ENCODE measurements at regions not wholly inside any gene's neighbourhood (a gene's known extent, or its start where the extent isn't known, plus 50 kb on each side); places are given as distances from the start of the nearest gene placed in this dataset.

DNA sequence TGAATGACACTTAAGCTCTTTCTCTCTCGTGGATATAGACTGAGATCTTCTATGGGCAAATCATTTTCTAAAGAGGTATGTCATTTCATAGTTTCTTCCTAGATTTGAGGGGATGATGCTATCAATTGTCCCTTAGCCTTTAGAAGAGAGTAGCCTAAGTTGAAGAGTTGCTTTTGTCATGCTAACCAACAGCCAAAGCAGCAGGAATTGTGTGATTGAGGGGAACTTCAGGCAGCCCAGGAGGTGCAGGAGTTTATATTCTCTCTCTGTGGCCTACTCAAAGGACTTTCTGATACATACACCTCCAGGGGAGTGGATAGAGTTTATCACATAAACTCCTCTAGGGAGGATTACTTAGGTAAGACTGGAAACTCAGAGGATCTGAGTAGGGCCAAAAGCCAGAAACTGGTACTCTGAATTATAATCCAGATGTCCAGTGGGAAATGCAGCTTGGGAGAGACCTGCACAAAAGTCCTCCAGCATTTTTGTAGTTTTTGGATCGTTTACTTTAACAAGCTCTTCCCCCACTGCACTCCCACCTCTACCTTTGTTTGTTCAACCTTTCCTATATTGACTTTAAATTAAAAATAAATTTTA lies 150.7 kb upstream of the CCDC68 start (continued):
- TF ChIP-seq, protein P1, sequence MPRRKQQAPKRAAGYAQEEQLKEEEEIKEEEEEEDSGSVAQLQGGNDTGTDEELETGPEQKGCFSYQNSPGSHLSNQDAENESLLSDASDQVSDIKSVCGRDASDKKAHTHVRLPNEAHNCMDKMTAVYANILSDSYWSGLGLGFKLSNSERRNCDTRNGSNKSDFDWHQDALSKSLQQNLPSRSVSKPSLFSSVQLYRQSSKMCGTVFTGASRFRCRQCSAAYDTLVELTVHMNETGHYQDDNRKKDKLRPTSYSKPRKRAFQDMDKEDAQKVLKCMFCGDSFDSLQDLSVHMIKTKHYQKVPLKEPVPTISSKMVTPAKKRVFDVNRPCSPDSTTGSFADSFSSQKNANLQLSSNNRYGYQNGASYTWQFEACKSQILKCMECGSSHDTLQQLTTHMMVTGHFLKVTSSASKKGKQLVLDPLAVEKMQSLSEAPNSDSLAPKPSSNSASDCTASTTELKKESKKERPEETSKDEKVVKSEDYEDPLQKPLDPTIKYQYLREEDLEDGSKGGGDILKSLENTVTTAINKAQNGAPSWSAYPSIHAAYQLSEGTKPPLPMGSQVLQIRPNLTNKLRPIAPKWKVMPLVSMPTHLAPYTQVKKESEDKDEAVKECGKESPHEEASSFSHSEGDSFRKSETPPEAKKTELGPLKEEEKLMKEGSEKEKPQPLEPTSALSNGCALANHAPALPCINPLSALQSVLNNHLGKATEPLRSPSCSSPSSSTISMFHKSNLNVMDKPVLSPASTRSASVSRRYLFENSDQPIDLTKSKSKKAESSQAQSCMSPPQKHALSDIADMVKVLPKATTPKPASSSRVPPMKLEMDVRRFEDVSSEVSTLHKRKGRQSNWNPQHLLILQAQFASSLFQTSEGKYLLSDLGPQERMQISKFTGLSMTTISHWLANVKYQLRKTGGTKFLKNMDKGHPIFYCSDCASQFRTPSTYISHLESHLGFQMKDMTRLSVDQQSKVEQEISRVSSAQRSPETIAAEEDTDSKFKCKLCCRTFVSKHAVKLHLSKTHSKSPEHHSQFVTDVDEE (CRISPR knock-in tag; IDR thresholded peaks at IDR 0.05): no peak
- no peak for TF ChIP-seq GLIS3 (CRISPR knock-in tag; IDR thresholded peaks at IDR 0.05)
- TF ChIP-seq ZC3H10 (CRISPR knock-in tag; IDR thresholded peaks at IDR 0.05): no peak
- TF ChIP-seq ARNTL (CRISPR knock-in tag; IDR thresholded peaks at IDR 0.05; ENCODE audit: borderline replicate concordance, low read depth): no peak

DNA sequence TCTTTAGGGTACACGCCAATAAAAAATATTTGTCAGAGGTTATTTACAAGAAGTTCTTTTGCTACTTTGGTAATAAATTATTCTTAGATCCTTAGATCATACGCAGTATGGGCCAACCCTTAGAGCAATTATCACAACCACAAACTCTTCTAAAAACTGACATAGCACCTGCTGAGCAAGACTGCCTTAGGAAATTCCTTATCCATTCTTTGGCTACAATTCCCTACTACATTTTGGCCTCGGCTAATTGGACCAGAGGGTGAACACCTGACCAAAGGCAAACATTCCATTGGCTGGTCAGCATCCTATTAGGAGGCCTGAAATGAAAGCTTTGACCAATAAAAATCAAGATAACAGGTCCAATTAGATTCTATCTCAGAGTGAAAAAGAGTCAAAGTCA lies 147.6 kb upstream of the CCDC68 start:
- TF ChIP-seq POU6F1 (CRISPR knock-in tag; IDR thresholded peaks at IDR 0.05; ENCODE audit: borderline replicate concordance, low read depth) (no peak), ZC3H10 (CRISPR knock-in tag; IDR thresholded peaks at IDR 0.05) (no peak), PATZ1 (CRISPR knock-in tag; IDR thresholded peaks at IDR 0.05; ENCODE audit: borderline replicate concordance) (no peak), RARB (CRISPR knock-in tag; IDR thresholded peaks at IDR 0.05) (no peak), GLIS3 (CRISPR knock-in tag; IDR thresholded peaks at IDR 0.05) (no peak), ARNTL (CRISPR knock-in tag; IDR thresholded peaks at IDR 0.05; ENCODE audit: borderline replicate concordance, low read depth) (no peak), ZNF70 (CRISPR knock-in tag; IDR thresholded peaks at IDR 0.05) (no peak), ZFP30 (CRISPR knock-in tag; IDR thresholded peaks at IDR 0.05) (no peak), CSDC2 (CRISPR knock-in tag; IDR thresholded peaks at IDR 0.05) (no peak), TOX (CRISPR knock-in tag; IDR thresholded peaks at IDR 0.05; ENCODE audit: borderline replicate concordance) (no peak), OSR1 (CRISPR knock-in tag; IDR thresholded peaks at IDR 0.05) (no peak), TCF4 (CRISPR knock-in tag; IDR thresholded peaks at IDR 0.05; ENCODE audit: borderline replicate concordance) (no peak), PPARA (CRISPR knock-in tag; IDR thresholded peaks at IDR 0.05; ENCODE audit: borderline replicate concordance) (no peak)
- TF ChIP-seq, protein P1 (CRISPR knock-in tag; IDR thresholded peaks at IDR 0.05): no peak
- no peak for ATAC-seq

DNA sequence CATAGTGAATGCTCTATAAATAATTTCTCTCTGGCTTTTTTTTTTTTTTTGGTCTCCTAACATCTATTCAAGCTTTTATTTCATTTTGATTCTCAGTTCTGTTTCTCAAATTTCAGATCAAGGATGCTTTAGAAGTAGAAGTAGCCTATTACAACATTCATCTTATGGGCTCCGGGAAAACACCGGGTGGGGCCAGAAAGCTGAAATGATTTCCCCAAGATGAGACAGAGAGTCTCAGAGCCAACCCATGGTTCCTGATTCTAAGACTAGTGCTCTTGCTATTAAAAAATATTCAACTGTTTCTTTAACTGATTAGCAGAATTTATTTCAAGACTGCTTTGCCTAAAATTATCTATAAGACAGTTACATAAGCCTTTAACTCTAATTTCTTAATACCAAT lies 147.2 kb upstream of the CCDC68 start:
- TF ChIP-seq RARB (CRISPR knock-in tag; IDR thresholded peaks at IDR 0.05): no peak
- TF ChIP-seq ZFP3 (CRISPR knock-in tag; IDR thresholded peaks at IDR 0.05): no peak
- no peak for TF ChIP-seq ZC3H10 (CRISPR knock-in tag; IDR thresholded peaks at IDR 0.05)
- no peak for TF ChIP-seq SNAI2 (CRISPR knock-in tag; IDR thresholded peaks at IDR 0.05)
- TF ChIP-seq TCF4 (CRISPR knock-in tag; IDR thresholded peaks at IDR 0.05; ENCODE audit: borderline replicate concordance): no peak
- TF ChIP-seq, protein P1 (CRISPR knock-in tag; IDR thresholded peaks at IDR 0.05): no peak
- TF ChIP-seq ISL1 (CRISPR knock-in tag; IDR thresholded peaks at IDR 0.05): no peak
- no peak for TF ChIP-seq TOX (CRISPR knock-in tag; IDR thresholded peaks at IDR 0.05; ENCODE audit: borderline replicate concordance)
- TF ChIP-seq, protein P2, sequence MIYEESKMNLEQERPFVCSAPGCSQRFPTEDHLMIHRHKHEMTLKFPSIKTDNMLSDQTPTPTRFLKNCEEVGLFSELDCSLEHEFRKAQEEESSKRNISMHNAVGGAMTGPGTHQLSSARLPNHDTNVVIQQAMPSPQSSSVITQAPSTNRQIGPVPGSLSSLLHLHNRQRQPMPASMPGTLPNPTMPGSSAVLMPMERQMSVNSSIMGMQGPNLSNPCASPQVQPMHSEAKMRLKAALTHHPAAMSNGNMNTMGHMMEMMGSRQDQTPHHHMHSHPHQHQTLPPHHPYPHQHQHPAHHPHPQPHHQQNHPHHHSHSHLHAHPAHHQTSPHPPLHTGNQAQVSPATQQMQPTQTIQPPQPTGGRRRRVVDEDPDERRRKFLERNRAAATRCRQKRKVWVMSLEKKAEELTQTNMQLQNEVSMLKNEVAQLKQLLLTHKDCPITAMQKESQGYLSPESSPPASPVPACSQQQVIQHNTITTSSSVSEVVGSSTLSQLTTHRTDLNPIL (CRISPR knock-in tag; IDR thresholded peaks at IDR 0.05; ENCODE audit: low read depth): no peak
- no peak for TF ChIP-seq ZFP30 (CRISPR knock-in tag; IDR thresholded peaks at IDR 0.05)
- no peak for TF ChIP-seq CSDC2 (CRISPR knock-in tag; IDR thresholded peaks at IDR 0.05)
- no peak for TF ChIP-seq OSR1 (CRISPR knock-in tag; IDR thresholded peaks at IDR 0.05)
- ATAC-seq: no peak
